T-helper 2 cell (primary cell): ENCODE measurements at regions not wholly inside any gene's neighbourhood (a gene's known extent, or its start where the extent isn't known, plus 50 kb on each side); places are given as distances from the start of the nearest gene placed in this dataset.

Source experiments
- DNase-seq, 5 experiments: peaks; one replicate each; pipeline versions ENCODE4 v3.0.0 to v3.0.0-alpha.2; 2012 to 2022

- DNase-seq, result no peak
Observed at GRCh38 chr16:49127103-49127502, 154.5 kb downstream of the CBLN1 start.

- no peak for DNase-seq
Observed at GRCh38 chr16:49121636-49122035, 160.0 kb downstream of the CBLN1 start.

GRCh38 chr16:49120631-49121030 lies 161.0 kb downstream of the CBLN1 start:
- DNase-seq, result no peak

- no peak for DNase-seq
Observed at GRCh38 chr16:49116873-49117272, 164.8 kb downstream of the CBLN1 start.

- no peak for DNase-seq
Observed at GRCh38 chr16:49115956-49116355, 165.7 kb downstream of the CBLN1 start.

- no peak for DNase-seq
Observed at GRCh38 chr16:49112754-49113153, 168.9 kb downstream of the CBLN1 start.

- DNase-seq, result no peak
Observed at GRCh38 chr16:49111351-49111750, 170.3 kb downstream of the CBLN1 start.

GRCh38 chr16:49108611-49109010 lies 173.0 kb downstream of the CBLN1 start:
- DNase-seq, result no peak

- DNase-seq, result no peak
Observed at GRCh38 chr16:49103298-49103697, 178.3 kb downstream of the CBLN1 start.

- DNase-seq, result no peak
Observed at GRCh38 chr16:49101997-49102396, 179.6 kb downstream of the CBLN1 start.

- no peak for DNase-seq
Observed at GRCh38 chr16:49100366-49100765, 181.3 kb downstream of the CBLN1 start.

- no peak for DNase-seq
Observed at GRCh38 chr16:49097964-49098363, 183.7 kb downstream of the CBLN1 start.

- DNase-seq, result no peak
Observed at GRCh38 chr16:49096176-49096945, 185.3 kb downstream of the CBLN1 start.

- no peak for DNase-seq
Observed at GRCh38 chr16:49095539-49095938, 186.1 kb downstream of the CBLN1 start.

GRCh38 chr16:49094471-49094870 lies 187.2 kb downstream of the CBLN1 start:
- DNase-seq, result no peak

- DNase-seq, result no peak
Observed at GRCh38 chr16:49093939-49094338, 187.7 kb downstream of the CBLN1 start.

GRCh38 chr16:49092704-49093103 lies 188.9 kb downstream of the CBLN1 start:
- DNase-seq, result no peak

- no peak for DNase-seq
Observed at GRCh38 chr16:49089533-49089932, 192.1 kb downstream of the CBLN1 start.

- DNase-seq, result no peak
Observed at GRCh38 chr16:49089039-49089438, 192.6 kb downstream of the CBLN1 start.

GRCh38 chr16:49085686-49086085 lies 196.0 kb downstream of the CBLN1 start:
- no peak for DNase-seq

- DNase-seq, result no peak
Observed at GRCh38 chr16:49084628-49085390, 196.8 kb downstream of the CBLN1 start.

GRCh38 chr16:49081554-49081953 lies 200.1 kb downstream of the CBLN1 start:
- no peak for DNase-seq

GRCh38 chr16:49081086-49081485 lies 200.6 kb downstream of the CBLN1 start:
- DNase-seq, result no peak

GRCh38 chr16:49078571-49078970 lies 203.1 kb downstream of the CBLN1 start:
- DNase-seq, result no peak
